ENCODE measurements at regions not wholly inside any gene's neighbourhood (a gene's known extent, or its start where the extent isn't known, plus 50 kb on each side); places are given as distances from the start of the nearest gene placed in this dataset.

GRCh38 chr6:156021746-156022396, 566.2 kb upstream of the NOX3 start:
- Histone ChIP-seq H3K9me3 (ENCODE audit: control insufficient read depth in 2 of 2, low read length in 2 of 2) (no peaks in the 10 kb centered on the region), H3K4me1 (ENCODE audit: control insufficient read depth in 2 of 2, insufficient read depth in 2 of 2, low read length in 2 of 2) (no peaks in the 10 kb centered on the region), H3K9ac (ENCODE audit: low read depth in 1 of 2, low read length in 2 of 2) (no peak overlapping the region), H3K4me3 (ENCODE audit: low read length in 2 of 2) (no peak overlapping the region), H3K36me3 (ENCODE audit: control insufficient read depth in 2 of 2, insufficient read depth in 2 of 2, low read length in 2 of 2) (no peaks in the 10 kb centered on the region), H3K27ac (ENCODE audit: low read depth in 2 of 2, low read length in 2 of 2) (no peak overlapping the region), H3K27me3 (ENCODE audit: control insufficient read depth in 2 of 2, insufficient read depth in 2 of 2, low read length in 2 of 2) (no peaks in the 10 kb centered on the region)

DNA sequence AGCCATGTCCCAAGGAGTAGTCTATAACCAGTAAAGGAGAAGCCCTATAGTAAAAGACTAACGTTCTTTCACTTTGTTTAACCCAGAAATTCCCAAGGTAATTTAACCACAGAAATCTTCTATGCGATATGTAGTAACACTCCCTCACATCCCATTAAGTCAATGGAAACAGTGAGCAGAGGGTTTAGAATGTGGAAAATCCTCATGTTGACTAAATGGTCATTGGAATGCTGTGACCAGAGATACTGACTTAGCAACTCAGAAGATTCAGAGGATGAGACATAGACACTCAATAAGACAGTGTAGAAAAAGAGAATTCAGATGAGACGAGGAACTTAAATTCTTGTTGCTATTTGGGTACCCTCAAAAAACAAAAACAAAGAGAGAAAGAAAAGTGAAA, 562.2 kb upstream of the NOX3 start:
- Histone ChIP-seq H3K27me3 (ENCODE audit: control insufficient read depth in 2 of 2, insufficient read depth in 2 of 2, low read length in 2 of 2) (no peaks in the 10 kb centered on the region), H3K9ac (ENCODE audit: low read depth in 1 of 2, low read length in 2 of 2) (no peak overlapping the region), H3K4me3 (ENCODE audit: low read length in 2 of 2) (no peak overlapping the region), H3K4me1 (ENCODE audit: control insufficient read depth in 2 of 2, insufficient read depth in 2 of 2, low read length in 2 of 2) (no peaks in the 10 kb centered on the region), H3K27ac (ENCODE audit: low read depth in 2 of 2, low read length in 2 of 2) (no peak overlapping the region), H3K9me3 (ENCODE audit: control insufficient read depth in 2 of 2, low read length in 2 of 2) (no peaks in the 10 kb centered on the region), H3K36me3 (ENCODE audit: control insufficient read depth in 2 of 2, insufficient read depth in 2 of 2, low read length in 2 of 2) (no peaks in the 10 kb centered on the region)

DNA sequence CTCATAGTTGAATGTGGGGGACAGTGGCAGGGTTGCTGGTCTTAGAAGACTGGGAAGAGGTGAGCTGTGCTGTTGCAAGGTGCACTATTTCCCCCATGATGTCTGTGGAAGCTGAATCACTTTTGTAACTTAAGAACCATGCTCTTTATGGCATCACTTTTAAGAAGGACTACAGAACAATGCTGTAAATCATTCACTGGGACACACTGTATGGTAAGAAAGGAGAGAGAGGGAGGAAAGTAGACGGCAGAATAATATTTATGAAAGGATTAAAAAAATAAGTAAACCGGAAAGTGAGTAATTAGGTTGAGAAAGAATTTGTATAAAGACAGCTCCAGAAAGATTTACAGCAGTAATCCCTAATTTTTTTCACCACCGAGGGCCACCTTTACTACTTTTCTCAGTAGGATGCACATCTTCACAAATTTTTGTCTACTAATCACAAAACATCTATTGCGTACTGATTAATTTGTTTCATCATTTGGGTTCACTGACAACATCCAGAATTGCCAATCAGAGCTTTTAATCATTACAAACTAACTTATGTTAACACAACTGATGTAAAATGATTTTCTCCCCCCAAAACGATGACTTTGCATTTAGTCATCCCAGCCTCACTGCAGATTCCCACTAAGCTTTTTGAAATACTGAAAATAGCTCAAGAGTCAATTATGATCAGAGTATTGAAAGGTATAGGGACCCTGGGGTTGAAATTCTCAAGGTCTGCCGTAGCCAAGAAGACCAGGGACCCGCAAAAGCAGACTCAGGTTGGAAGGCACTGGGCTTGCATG, 560.7 kb upstream of the NOX3 start:
- Histone ChIP-seq H3K9ac (ENCODE audit: low read depth in 1 of 2, low read length in 2 of 2) (no peak overlapping the region), H3K27me3 (ENCODE audit: control insufficient read depth in 2 of 2, insufficient read depth in 2 of 2, low read length in 2 of 2) (no peaks in the 10 kb centered on the region), H3K9me3 (ENCODE audit: control insufficient read depth in 2 of 2, low read length in 2 of 2) (no peaks in the 10 kb centered on the region), H3K27ac (ENCODE audit: low read depth in 2 of 2, low read length in 2 of 2) (no peak overlapping the region), H3K36me3 (ENCODE audit: control insufficient read depth in 2 of 2, insufficient read depth in 2 of 2, low read length in 2 of 2) (no peaks in the 10 kb centered on the region), H3K4me3 (ENCODE audit: low read length in 2 of 2) (no peak overlapping the region), H3K4me1 (ENCODE audit: control insufficient read depth in 2 of 2, insufficient read depth in 2 of 2, low read length in 2 of 2) (no peaks in the 10 kb centered on the region)

DNA sequence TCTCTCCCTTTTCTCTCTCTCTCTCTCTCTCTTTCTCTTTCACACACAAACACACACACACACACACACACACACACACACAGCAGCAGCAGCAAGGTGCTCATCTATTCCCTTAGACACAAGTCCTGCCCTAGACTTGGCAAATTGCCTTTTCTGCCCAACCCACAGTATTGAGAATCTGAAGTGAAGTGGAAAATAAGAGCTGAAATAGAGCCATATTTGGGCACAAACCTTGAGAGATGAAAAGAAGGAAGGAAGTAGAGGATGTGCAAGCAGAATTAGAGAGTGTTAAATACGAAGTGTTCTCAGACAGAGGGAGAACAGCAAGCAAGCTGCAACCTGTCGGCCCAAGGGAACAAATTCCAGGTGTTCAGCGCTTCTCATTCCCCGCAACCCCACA, 557.5 kb upstream of the NOX3 start:
- no peaks in the 10 kb centered on the region for H3K4me1 ChIP-seq (ENCODE audit: control insufficient read depth in 2 of 2, insufficient read depth in 2 of 2, low read length in 2 of 2)
- H3K9ac ChIP-seq (ENCODE audit: low read depth in 1 of 2, low read length in 2 of 2) = no peak overlapping the region
- no peak overlapping the region for H3K27ac ChIP-seq (ENCODE audit: low read depth in 2 of 2, low read length in 2 of 2)
- H3K27me3 ChIP-seq (ENCODE audit: control insufficient read depth in 2 of 2, insufficient read depth in 2 of 2, low read length in 2 of 2) = no peaks in the 10 kb centered on the region
- no peak overlapping the region for H3K4me3 ChIP-seq (ENCODE audit: low read length in 2 of 2)
- H3K9me3 ChIP-seq (ENCODE audit: control insufficient read depth in 2 of 2, low read length in 2 of 2) = no peaks in the 10 kb centered on the region
- no peaks in the 10 kb centered on the region for H3K36me3 ChIP-seq (ENCODE audit: control insufficient read depth in 2 of 2, insufficient read depth in 2 of 2, low read length in 2 of 2)

GRCh38 chr6:156009656-156010055, 554.0 kb upstream of the NOX3 start:
- H3K36me3 ChIP-seq (ENCODE audit: control insufficient read depth in 2 of 2, insufficient read depth in 2 of 2, low read length in 2 of 2) = no peaks in the 10 kb centered on the region
- no peak overlapping the region for H3K9ac ChIP-seq (ENCODE audit: low read depth in 1 of 2, low read length in 2 of 2)
- H3K9me3 ChIP-seq (ENCODE audit: control insufficient read depth in 2 of 2, low read length in 2 of 2) = no peaks in the 10 kb centered on the region
- H3K4me1 ChIP-seq (ENCODE audit: control insufficient read depth in 2 of 2, insufficient read depth in 2 of 2, low read length in 2 of 2) = no peaks in the 10 kb centered on the region
- H3K27ac ChIP-seq (ENCODE audit: low read depth in 2 of 2, low read length in 2 of 2) = no peak overlapping the region
- H3K4me3 ChIP-seq (ENCODE audit: low read length in 2 of 2) = no peak overlapping the region
- no peaks in the 10 kb centered on the region for H3K27me3 ChIP-seq (ENCODE audit: control insufficient read depth in 2 of 2, insufficient read depth in 2 of 2, low read length in 2 of 2)

GRCh38 chr6:156004796-156005195, 549.2 kb upstream of the NOX3 start:
- Histone ChIP-seq H3K9me3 (ENCODE audit: control insufficient read depth in 2 of 2, low read length in 2 of 2) (no peaks in the 10 kb centered on the region), H3K9ac (ENCODE audit: low read depth in 1 of 2, low read length in 2 of 2) (no peak overlapping the region), H3K27ac (ENCODE audit: low read depth in 2 of 2, low read length in 2 of 2) (no peak overlapping the region), H3K4me1 (ENCODE audit: control insufficient read depth in 2 of 2, insufficient read depth in 2 of 2, low read length in 2 of 2) (no peaks in the 10 kb centered on the region), H3K4me3 (ENCODE audit: low read length in 2 of 2) (no peak overlapping the region), H3K27me3 (ENCODE audit: control insufficient read depth in 2 of 2, insufficient read depth in 2 of 2, low read length in 2 of 2) (no peaks in the 10 kb centered on the region), H3K36me3 (ENCODE audit: control insufficient read depth in 2 of 2, insufficient read depth in 2 of 2, low read length in 2 of 2) (no peaks in the 10 kb centered on the region)

- Histone ChIP-seq H3K4me3 (ENCODE audit: low read length in 2 of 2) (no peak overlapping the region), H3K27me3 (ENCODE audit: control insufficient read depth in 2 of 2, insufficient read depth in 2 of 2, low read length in 2 of 2) (no peaks in the 10 kb centered on the region), H3K36me3 (ENCODE audit: control insufficient read depth in 2 of 2, insufficient read depth in 2 of 2, low read length in 2 of 2) (no peaks in the 10 kb centered on the region), H3K4me1 (ENCODE audit: control insufficient read depth in 2 of 2, insufficient read depth in 2 of 2, low read length in 2 of 2) (no peaks in the 10 kb centered on the region), H3K27ac (ENCODE audit: low read depth in 2 of 2, low read length in 2 of 2) (no peak overlapping the region), H3K9ac (ENCODE audit: low read depth in 1 of 2, low read length in 2 of 2) (no peak overlapping the region), H3K9me3 (ENCODE audit: control insufficient read depth in 2 of 2, low read length in 2 of 2) (no peaks in the 10 kb centered on the region)
These were observed 540.5 kb upstream of the NOX3 start for GRCh38 chr6:155996151-155996550.

- Histone ChIP-seq H3K4me3 (ENCODE audit: low read length in 2 of 2) (no peak overlapping the region), H3K27ac (ENCODE audit: low read depth in 2 of 2, low read length in 2 of 2) (no peak overlapping the region), H3K27me3 (ENCODE audit: control insufficient read depth in 2 of 2, insufficient read depth in 2 of 2, low read length in 2 of 2) (no peaks in the 10 kb centered on the region), H3K9ac (ENCODE audit: low read depth in 1 of 2, low read length in 2 of 2) (no peak overlapping the region), H3K9me3 (ENCODE audit: control insufficient read depth in 2 of 2, low read length in 2 of 2) (no peaks in the 10 kb centered on the region), H3K4me1 (ENCODE audit: control insufficient read depth in 2 of 2, insufficient read depth in 2 of 2, low read length in 2 of 2) (no peaks in the 10 kb centered on the region), H3K36me3 (ENCODE audit: control insufficient read depth in 2 of 2, insufficient read depth in 2 of 2, low read length in 2 of 2) (no peaks in the 10 kb centered on the region)
These were observed 539.6 kb upstream of the NOX3 start for GRCh38 chr6:155995281-155995680.

- Histone ChIP-seq H3K27me3 (ENCODE audit: control insufficient read depth in 2 of 2, insufficient read depth in 2 of 2, low read length in 2 of 2) (no peaks in the 10 kb centered on the region), H3K27ac (ENCODE audit: low read depth in 2 of 2, low read length in 2 of 2) (no peak overlapping the region), H3K9me3 (ENCODE audit: control insufficient read depth in 2 of 2, low read length in 2 of 2) (no peaks in the 10 kb centered on the region), H3K4me1 (ENCODE audit: control insufficient read depth in 2 of 2, insufficient read depth in 2 of 2, low read length in 2 of 2) (no peaks in the 10 kb centered on the region), H3K4me3 (ENCODE audit: low read length in 2 of 2) (no peak overlapping the region), H3K9ac (ENCODE audit: low read depth in 1 of 2, low read length in 2 of 2) (no peak overlapping the region), H3K36me3 (ENCODE audit: control insufficient read depth in 2 of 2, insufficient read depth in 2 of 2, low read length in 2 of 2) (no peaks in the 10 kb centered on the region)
These were observed 538.4 kb upstream of the NOX3 start for GRCh38 chr6:155994086-155994485.

DNA sequence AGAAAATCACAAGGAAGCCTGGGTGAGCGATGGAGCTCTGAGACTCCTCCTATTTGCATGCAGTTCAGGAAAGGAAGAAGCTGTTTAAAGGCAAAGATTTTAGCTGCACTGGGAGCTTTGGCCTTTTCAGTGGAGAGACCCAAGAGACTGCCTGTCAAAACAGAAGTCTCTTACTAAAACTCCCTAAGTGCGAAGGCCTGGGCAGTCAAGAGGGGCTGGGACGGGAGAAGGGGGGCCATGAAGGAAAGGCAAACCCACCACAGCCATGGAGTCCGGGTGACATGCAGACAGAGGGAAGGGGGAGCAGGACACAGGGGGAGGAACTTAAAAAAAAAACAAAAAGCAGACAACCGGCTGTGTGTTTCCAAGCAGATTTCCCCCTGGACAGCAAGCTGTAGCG, 537.6 kb upstream of the NOX3 start:
- Histone ChIP-seq H3K4me3 (ENCODE audit: low read length in 2 of 2) (no peak overlapping the region), H3K4me1 (ENCODE audit: control insufficient read depth in 2 of 2, insufficient read depth in 2 of 2, low read length in 2 of 2) (no peaks in the 10 kb centered on the region), H3K27ac (ENCODE audit: low read depth in 2 of 2, low read length in 2 of 2) (no peak overlapping the region)

More for the DNA sequence above, 537.6 kb upstream of the NOX3 start:
- H3K9me3 ChIP-seq (ENCODE audit: control insufficient read depth in 2 of 2, low read length in 2 of 2) = no peaks in the 10 kb centered on the region
- no peaks in the 10 kb centered on the region for H3K36me3 ChIP-seq (ENCODE audit: control insufficient read depth in 2 of 2, insufficient read depth in 2 of 2, low read length in 2 of 2)
- H3K27me3 ChIP-seq (ENCODE audit: control insufficient read depth in 2 of 2, insufficient read depth in 2 of 2, low read length in 2 of 2) = no peaks in the 10 kb centered on the region
- no peak overlapping the region for H3K9ac ChIP-seq (ENCODE audit: low read depth in 1 of 2, low read length in 2 of 2)

All from mucosa of rectum (tissue), 2 donors.